Caco-2 (cell line): ENCODE measurements at regions not wholly inside any gene's neighbourhood (a gene's known extent, or its start where the extent isn't known, plus 50 kb on each side); places are given as distances from the start of the nearest gene placed in this dataset.

Source experiments
- BruUV-seq: library from RNA; stranded (reverse); fragments of 400-500 nt; replicated peaks from 2 replicates; lab custom pipeline; 2021; lab: Mats Ljungman, UMichigan
- CTCF ChIA-PET: fragments of 300-600 bp; sonication (Branson Sonifier 250); formaldehyde crosslinking; loops from one replicate; lab custom pipeline; 2022; ENCODE audit warnings: antibody characterized with exemption; lab: Charles Lee
- POLR2A ChIA-PET: fragments of 300-600 bp; sonication (Branson Sonifier 250); formaldehyde crosslinking; loops from one replicate; lab custom pipeline; 2022; ENCODE audit warnings: antibody characterized with exemption; lab: Charles Lee
- DNase-seq, 2 experiments: peaks; one replicate each; pipeline versions ENCODE4 v3.0.0 to v3.0.0-alpha.2; 2020 to 2022
- H3K27me3 ChIP-seq: replicated peaks from 2 replicates; pipeline ENCODE4 v1.6.0; 2011; ENCODE audit warnings: low read length; ENCODE audit not compliant: control insufficient read depth, insufficient read depth
- H3K36me3 ChIP-seq: 2 replicates; pipeline ENCODE4 v1.5.1; 2011; ENCODE audit warnings: low read length; ENCODE audit not compliant: control insufficient read depth, insufficient read depth
- H3K4me1 ChIP-seq: fragments of 250-450 bp; sonication (Bioruptor Pico); 2 replicates; pipeline ENCODE4 v1.5.1; 2020; ENCODE audit warnings: mild to moderate bottlenecking
- H3K4me3 ChIP-seq: 2 replicates; pipeline ENCODE4 v1.5.1; 2011; ENCODE audit warnings: low read depth, mild to moderate bottlenecking, control low read depth, low read length
- H3K9me3 ChIP-seq: fragments of 250-450 bp; sonication (Bioruptor Pico); 2 replicates; pipeline ENCODE4 v1.5.1; 2020; ENCODE audit warnings: mild to moderate bottlenecking, moderate library complexity
- H3K27ac Mint-ChIP-seq: one replicate; pipeline ENCODE4 v1.8.0; 2022; ENCODE audit warnings: mixed read lengths; ENCODE audit not compliant: unreplicated experiment
- H3K27me3 Mint-ChIP-seq: one replicate; pipeline ENCODE4 v1.8.0; 2022; ENCODE audit warnings: mixed read lengths; ENCODE audit not compliant: insufficient read depth, unreplicated experiment
- H3K36me3 Mint-ChIP-seq: one replicate; pipeline ENCODE4 v1.8.0; 2022; ENCODE audit warnings: mild to moderate bottlenecking, mixed read lengths; ENCODE audit not compliant: insufficient read depth, unreplicated experiment
- H3K4me1 Mint-ChIP-seq: one replicate; pipeline ENCODE4 v1.8.0; 2022; ENCODE audit warnings: low read depth, mixed read lengths; ENCODE audit not compliant: unreplicated experiment
- H3K4me3 Mint-ChIP-seq: one replicate; pipeline ENCODE4 v1.8.0; 2022; ENCODE audit warnings: mild to moderate bottlenecking, moderate library complexity, mixed read lengths; ENCODE audit not compliant: unreplicated experiment
- H3K9me3 Mint-ChIP-seq: one replicate; pipeline ENCODE4 v1.8.0; 2022; ENCODE audit warnings: mixed read lengths; ENCODE audit not compliant: unreplicated experiment
- intact Hi-C: fragments of 100-400 bp; cut with micrococcal nuclease; formaldehyde crosslinking; loops from one replicate; pipeline ENCODE4 v1.10.0; 2022; ENCODE audit not compliant: unreplicated experiment
- TF ChIP-seq, protein P1 (sequence below), 2 experiments: fragments of 200-600 bp in 1 of 2; IDR thresholded peaks; 1 replicate in 1 of 2; 2 replicates in 1 of 2; pipeline versions ENCODE4 v1.5.1 to v1.8.0; 2011 to 2022; ENCODE audit warnings: antibody characterized with exemption in 1 of 2, control low read depth in 1 of 2, inconsistent platforms in 1 of 2, low read depth in 1 of 2, low read length in 1 of 2, mild to moderate bottlenecking in 1 of 2, moderate library complexity in 1 of 2; ENCODE audit not compliant: insufficient read depth in 1 of 2, severe bottlenecking in 1 of 2, unreplicated experiment in 1 of 2

DNA sequence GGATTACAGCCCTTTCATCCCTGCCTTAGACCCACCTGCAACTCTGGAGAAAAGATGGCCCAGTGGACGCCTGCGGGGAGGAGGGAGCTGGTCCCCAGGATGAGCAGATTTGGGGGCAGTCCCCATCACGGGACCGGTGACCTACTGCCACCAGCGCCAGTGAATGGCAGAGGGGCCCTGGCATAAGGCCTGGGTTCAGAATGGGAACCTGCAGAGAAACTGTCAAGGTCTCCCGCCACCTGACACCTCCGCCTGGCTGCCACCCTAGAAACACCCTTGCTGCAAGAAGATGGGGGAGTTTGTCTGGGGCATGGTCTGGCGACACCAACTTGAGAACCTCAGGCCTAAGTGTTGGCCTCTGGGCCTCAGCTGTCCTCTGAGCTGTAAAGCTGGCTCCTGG is 335.7 kb downstream of the SEC14L1 start:
- CTCF ChIA-PET = no interaction called here
- H3K36me3 Mint-ChIP-seq = peaks cover 65% of the 10 kb centered on the region
- Histone ChIP-seq H3K4me3 (no peak overlapping the region), H3K9me3 (no peaks in the 10 kb centered on the region), H3K36me3 (peaks cover 1% of the 10 kb centered on the region), H3K4me1 (peaks cover 42% of the 10 kb centered on the region), H3K27me3 (no peaks in the 10 kb centered on the region)
- H3K4me3 Mint-ChIP-seq = no peak overlapping the region
- TF ChIP-seq, protein P1, sequence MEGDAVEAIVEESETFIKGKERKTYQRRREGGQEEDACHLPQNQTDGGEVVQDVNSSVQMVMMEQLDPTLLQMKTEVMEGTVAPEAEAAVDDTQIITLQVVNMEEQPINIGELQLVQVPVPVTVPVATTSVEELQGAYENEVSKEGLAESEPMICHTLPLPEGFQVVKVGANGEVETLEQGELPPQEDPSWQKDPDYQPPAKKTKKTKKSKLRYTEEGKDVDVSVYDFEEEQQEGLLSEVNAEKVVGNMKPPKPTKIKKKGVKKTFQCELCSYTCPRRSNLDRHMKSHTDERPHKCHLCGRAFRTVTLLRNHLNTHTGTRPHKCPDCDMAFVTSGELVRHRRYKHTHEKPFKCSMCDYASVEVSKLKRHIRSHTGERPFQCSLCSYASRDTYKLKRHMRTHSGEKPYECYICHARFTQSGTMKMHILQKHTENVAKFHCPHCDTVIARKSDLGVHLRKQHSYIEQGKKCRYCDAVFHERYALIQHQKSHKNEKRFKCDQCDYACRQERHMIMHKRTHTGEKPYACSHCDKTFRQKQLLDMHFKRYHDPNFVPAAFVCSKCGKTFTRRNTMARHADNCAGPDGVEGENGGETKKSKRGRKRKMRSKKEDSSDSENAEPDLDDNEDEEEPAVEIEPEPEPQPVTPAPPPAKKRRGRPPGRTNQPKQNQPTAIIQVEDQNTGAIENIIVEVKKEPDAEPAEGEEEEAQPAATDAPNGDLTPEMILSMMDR (IDR thresholded peaks at IDR 0.05; ENCODE audit: insufficient read depth in 1 of 2, low read depth in 1 of 2, low read length in 1 of 2, severe bottlenecking in 1 of 2, unreplicated experiment in 1 of 2) = no peak
- peak overlapping the region; percentile 27 for H3K27ac Mint-ChIP-seq
- BruUV-seq = no TSS peak
- no peaks in the 10 kb centered on the region for H3K27me3 Mint-ChIP-seq
- POLR2A ChIA-PET = no interaction called here
- no peak for DNase-seq
- H3K4me1 Mint-ChIP-seq = peaks cover 40% of the 10 kb centered on the region
- intact Hi-C loops = no loop called here
- H3K9me3 Mint-ChIP-seq = no peaks in the 10 kb centered on the region

DNA sequence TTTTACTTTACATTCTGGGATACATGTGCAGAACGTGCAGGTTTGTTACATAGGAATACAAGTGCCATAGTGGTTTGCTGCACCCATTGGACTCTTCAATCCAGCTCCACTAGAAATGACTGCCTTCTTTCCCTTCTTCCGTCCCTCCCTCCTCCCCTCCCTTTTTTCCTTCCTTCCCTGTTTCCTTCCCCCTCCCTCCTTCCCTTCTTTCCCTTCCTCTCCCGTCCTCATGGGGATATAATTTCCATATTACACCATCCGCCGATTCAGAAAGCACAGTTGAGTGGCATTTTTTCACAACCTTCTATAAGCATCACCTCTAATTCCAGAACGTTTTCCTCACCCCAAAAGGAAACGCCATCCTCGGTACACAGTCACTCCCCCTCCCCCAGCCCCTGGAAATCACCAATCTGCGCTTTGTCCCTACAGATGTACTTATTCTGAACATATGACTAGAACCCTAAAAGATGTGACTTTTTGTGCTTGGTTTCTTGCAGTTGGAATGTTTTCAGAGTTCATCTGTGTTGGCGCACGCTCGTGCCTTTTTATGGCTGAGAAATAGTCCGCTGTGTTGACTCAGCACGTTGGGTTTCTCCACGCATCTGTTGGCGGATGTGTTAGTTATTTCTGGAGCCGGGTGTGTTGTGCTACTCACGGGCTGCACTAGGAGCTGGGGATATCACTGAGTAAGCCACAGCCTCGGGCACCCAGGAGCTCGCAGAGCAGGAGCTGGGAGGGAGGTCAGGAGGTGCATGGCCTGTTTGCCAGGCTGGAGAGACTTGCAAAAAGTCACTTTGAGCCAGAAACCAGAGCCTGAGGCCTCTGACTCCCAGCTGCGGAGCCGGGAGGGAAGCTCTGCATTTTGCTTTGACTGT is 336.4 kb downstream of the SEC14L1 start:
- ChIA-PET CTCF (interaction anchor here (0.6 to 1.1 kb wide), 2 partner anchors 12 to 47 kb away, joined by 3 to 4 read pairs; no protein-coding TSS in a partner anchor), POLR2A (no interaction called here)
- TF ChIP-seq, protein P1 (IDR thresholded peaks at IDR 0.05; ENCODE audit: insufficient read depth in 1 of 2, low read depth in 1 of 2, low read length in 1 of 2, severe bottlenecking in 1 of 2, unreplicated experiment in 1 of 2) = no peak
- Mint-ChIP-seq H3K27ac (peak overlapping the region; percentile 63), H3K9me3 (no peaks in the 10 kb centered on the region), H3K4me1 (peaks cover 33% of the 10 kb centered on the region), H3K27me3 (no peaks in the 10 kb centered on the region), H3K36me3 (peaks cover 68% of the 10 kb centered on the region), H3K4me3 (no peak overlapping the region)
- Histone ChIP-seq H3K9me3 (no peaks in the 10 kb centered on the region), H3K36me3 (peaks cover 3% of the 10 kb centered on the region), H3K4me1 (peaks cover 36% of the 10 kb centered on the region), H3K27me3 (no peaks in the 10 kb centered on the region), H3K4me3 (no peak overlapping the region)
- no peak for DNase-seq
- BruUV-seq = no TSS peak
- intact Hi-C loops = no loop called here

DNA sequence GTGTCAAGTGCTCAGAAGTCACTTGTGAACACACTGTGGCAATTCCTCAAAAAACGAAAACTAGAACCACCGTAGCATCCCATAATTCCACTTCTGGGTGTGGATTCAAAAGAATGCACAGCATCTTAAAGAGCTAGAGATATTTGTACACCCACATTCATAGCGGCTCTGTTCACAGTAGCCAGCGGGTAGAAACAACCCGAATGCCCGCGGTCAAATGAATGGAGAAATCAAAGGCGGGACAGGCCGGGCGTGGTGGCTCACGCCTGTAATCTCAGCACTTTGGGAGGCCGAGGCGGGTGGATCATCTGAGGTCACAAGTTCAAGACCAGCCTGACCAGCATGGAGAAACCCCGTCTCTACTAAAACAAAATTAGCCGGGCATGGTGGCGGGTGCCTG is 337.5 kb downstream of the SEC14L1 start:
- Histone ChIP-seq H3K4me3 (no peak overlapping the region), H3K36me3 (peaks cover 6% of the 10 kb centered on the region), H3K4me1 (peaks cover 24% of the 10 kb centered on the region), H3K27me3 (no peaks in the 10 kb centered on the region), H3K9me3 (no peaks in the 10 kb centered on the region)
- ChIA-PET POLR2A (no interaction called here), CTCF (no interaction called here)
- intact Hi-C loops = no loop called here
- Mint-ChIP-seq H3K4me1 (peaks cover 22% of the 10 kb centered on the region), H3K27ac (no peak overlapping the region), H3K27me3 (no peaks in the 10 kb centered on the region), H3K9me3 (no peaks in the 10 kb centered on the region), H3K4me3 (no peak overlapping the region), H3K36me3 (peaks cover 71% of the 10 kb centered on the region)
- TF ChIP-seq, protein P1 (IDR thresholded peaks at IDR 0.05; ENCODE audit: insufficient read depth in 1 of 2, low read depth in 1 of 2, low read length in 1 of 2, severe bottlenecking in 1 of 2, unreplicated experiment in 1 of 2) = no peak
- no TSS peak for BruUV-seq
- no peak for DNase-seq
